GM23338 (cell line): ENCODE measurements at regions not wholly inside any gene's neighbourhood (a gene's known extent, or its start where the extent isn't known, plus 50 kb on each side); places are given as distances from the start of the nearest gene placed in this dataset.

Source experiments
- ATAC-seq: fragments of 200-7000 bp; cut with Tn5 transposase; 3 replicates; pipeline ENCODE4 v1.9.1; 2020
- DNase-seq: peaks from one replicate; pipeline ENCODE4 v3.0.0-alpha.2; 2015; ENCODE audit warnings: low spot score
- H2AFZ ChIP-seq: fragments of 200-600 bp; sonication (generic); 2 replicates; pipeline ENCODE4 v1.8.0; 2016; ENCODE audit warnings: antibody characterized with exemption, mild to moderate bottlenecking, moderate library complexity
- H3F3A ChIP-seq: fragments of 200-600 bp; sonication (generic); replicated peaks from 2 replicates; pipeline ENCODE4 v1.8.0; 2017; ENCODE audit warnings: antibody characterized with exemption, mixed run types, low read depth
- H3K27ac ChIP-seq: fragments of 200-600 bp; sonication (generic); 2 replicates; pipeline ENCODE4 v1.6.1; 2016; ENCODE audit warnings: low read depth
- H3K27me3 ChIP-seq: fragments of 200-600 bp; sonication (generic); 2 replicates; pipeline ENCODE4 v1.8.0; 2016; ENCODE audit warnings: mild to moderate bottlenecking, mixed run types, moderate library complexity; ENCODE audit not compliant: insufficient read depth
- H3K36me3 ChIP-seq: fragments of 200-600 bp; sonication (generic); 2 replicates; pipeline ENCODE4 v1.8.0; 2016; ENCODE audit warnings: mild to moderate bottlenecking; ENCODE audit not compliant: insufficient read depth
- H3K4me1 ChIP-seq: fragments of 200-600 bp; sonication (generic); 2 replicates; pipeline ENCODE4 v1.8.0; 2016; ENCODE audit warnings: mild to moderate bottlenecking, moderate library complexity; ENCODE audit not compliant: insufficient read depth
- H3K4me2 ChIP-seq: fragments of 200-600 bp; sonication (generic); 2 replicates; pipeline ENCODE4 v1.7.1; 2017; ENCODE audit warnings: mixed run types
- H3K4me3 ChIP-seq: fragments of 200-600 bp; sonication (generic); 2 replicates; pipeline ENCODE4 v1.6.1; 2016; ENCODE audit warnings: mixed run types
- H3K79me2 ChIP-seq: fragments of 200-600 bp; sonication (generic); replicated peaks from 2 replicates; pipeline ENCODE4 v1.8.0; 2017; ENCODE audit warnings: mild to moderate bottlenecking; ENCODE audit not compliant: insufficient read depth
- H3K9me2 ChIP-seq: fragments of 200-600 bp; sonication (generic); 2 replicates; pipeline ENCODE4 v1.8.0; 2017; ENCODE audit not compliant: insufficient read depth
- H4K20me1 ChIP-seq: fragments of 200-600 bp; sonication (generic); replicated peaks from 2 replicates; pipeline ENCODE4 v1.8.0; 2017; ENCODE audit warnings: mild to moderate bottlenecking; ENCODE audit not compliant: insufficient read depth
- H3K27ac Mint-ChIP-seq: 2 replicates; pipeline ENCODE4 v1.8.0; 2020; ENCODE audit warnings: inconsistent platforms, mild to moderate bottlenecking, moderate library complexity, mixed read lengths
- H3K27me3 Mint-ChIP-seq: 3 replicates; pipeline ENCODE4 v1.8.0; 2022; ENCODE audit warnings: low read depth, mild to moderate bottlenecking, moderate library complexity, mixed read lengths, inconsistent platforms; ENCODE audit not compliant: insufficient read depth, poor library complexity
- H3K36me3 Mint-ChIP-seq: 3 replicates; pipeline ENCODE4 v1.8.0; 2021; ENCODE audit warnings: low read depth, mild to moderate bottlenecking, inconsistent platforms, moderate library complexity, mixed read lengths
- H3K4me1 Mint-ChIP-seq: 3 replicates; pipeline ENCODE4 v1.8.0; 2020; ENCODE audit warnings: mild to moderate bottlenecking, inconsistent platforms, mixed read lengths
- H3K4me3 Mint-ChIP-seq: 3 replicates; pipeline ENCODE4 v1.8.0; 2021; ENCODE audit warnings: moderate library complexity, mild to moderate bottlenecking, inconsistent platforms, mixed read lengths
- H3K9me3 Mint-ChIP-seq: 3 replicates; pipeline ENCODE4 v1.8.0; 2020; ENCODE audit warnings: moderate library complexity, mild to moderate bottlenecking, inconsistent platforms, mixed read lengths
- ETS1 ChIP-seq: IDR thresholded peaks from 2 replicates; pipeline ENCODE4 v1.6.1; 2016; ENCODE audit warnings: antibody characterized with exemption
- EZH2phosphoT487 ChIP-seq: fragments of 200-600 bp; sonication (generic); IDR thresholded peaks from one replicate; pipeline ENCODE4 v1.8.1; 2018; ENCODE audit warnings: antibody characterized with exemption; ENCODE audit not compliant: unreplicated experiment
- JUNB ChIP-seq: IDR thresholded peaks from one replicate; pipeline ENCODE4 v1.6.1; 2016; ENCODE audit warnings: antibody characterized with exemption; ENCODE audit not compliant: unreplicated experiment
- NANOG ChIP-seq: IDR thresholded peaks from 2 replicates; pipeline ENCODE4 v1.6.1; 2016; ENCODE audit warnings: antibody characterized with exemption, borderline replicate concordance
- POLR2AphosphoS5 ChIP-seq: IDR thresholded peaks from 2 replicates; pipeline ENCODE4 v1.6.1; 2016; ENCODE audit warnings: antibody characterized with exemption, low read depth
- REST ChIP-seq: IDR thresholded peaks from one replicate; pipeline ENCODE4 v1.6.1; 2018; ENCODE audit warnings: antibody characterized with exemption; ENCODE audit not compliant: unreplicated experiment
- STAT1 ChIP-seq: IDR thresholded peaks from one replicate; pipeline ENCODE4 v1.6.1; 2016; ENCODE audit warnings: antibody characterized with exemption; ENCODE audit not compliant: unreplicated experiment
- ZNF114 ChIP-seq: fragments of 250-450 bp; sonication (Bioruptor Pico); IDR thresholded peaks from 2 replicates; pipeline ENCODE4 v1.5.0; 2020; ENCODE audit warnings: mild to moderate bottlenecking, moderate library complexity
- ZNF462 ChIP-seq: fragments of 250-450 bp; sonication (Bioruptor Pico); IDR thresholded peaks from 2 replicates; pipeline ENCODE4 v1.5.0; 2020; ENCODE audit warnings: mild to moderate bottlenecking, moderate library complexity

GRCh38 chr2:220033546-220033945, 406.1 kb downstream of the SLC4A3 start (continued):
- TF ChIP-seq ZNF462 (CRISPR knock-in tag), result no peak
- no peak for TF ChIP-seq POLR2AphosphoS5

GRCh38 chr2:220034426-220035130, 407.1 kb downstream of the SLC4A3 start:
- Mint-ChIP-seq H3K4me1 (peaks cover 13% of the 10 kb centered on the region; the same call in 2 of the 3 replicates), H3K36me3 (no peaks in the 10 kb centered on the region), H3K27me3 (peaks cover 2% of the 10 kb centered on the region), H3K9me3 (no peaks in the 10 kb centered on the region), H3K27ac (no peak overlapping the region), H3K4me3 (no peak overlapping the region)
- H3K27ac ChIP-seq, result no peak overlapping the region
- no peaks in the 10 kb centered on the region for H3K36me3 ChIP-seq
- no peak for DNase-seq
- no peaks in the 10 kb centered on the region for H3K27me3 ChIP-seq
- H3K4me3 ChIP-seq, result no peak overlapping the region
- peaks cover 9% of the 10 kb centered on the region; the same call in 1 of the 2 replicates for H3K9me2 ChIP-seq
- H3F3A ChIP-seq, result no peaks in the 10 kb centered on the region
- no peak for ATAC-seq
- H3K4me2 ChIP-seq, result no peak overlapping the region
- no peaks in the 10 kb centered on the region for H3K4me1 ChIP-seq
- no peaks in the 10 kb centered on the region for H3K79me2 ChIP-seq
- no peaks in the 10 kb centered on the region for H4K20me1 ChIP-seq
- H2AFZ ChIP-seq, result no peak overlapping the region
- TF ChIP-seq EZH2phosphoT487 (no peak), ZNF114 (CRISPR knock-in tag) (no peak), POLR2AphosphoS5 (no peak), REST (no peak), STAT1 (no peak), ETS1 (no peak), JUNB (no peak), NANOG (no peak)
